ENCODE measurements at regions not wholly inside any gene's neighbourhood (a gene's known extent, or its start where the extent isn't known, plus 50 kb on each side); places are given as distances from the start of the nearest gene placed in this dataset.

- TF ChIP-seq CTCF (conservative IDR thresholded peaks at IDR 0.05; ENCODE audit: low read depth, low read length) (no peak), EZH2 (IDR thresholded peaks at IDR 0.05; ENCODE audit: borderline replicate concordance, low read depth, low read length, poor library complexity, severe bottlenecking) (no peak)
- Histone ChIP-seq H3K27ac (ENCODE audit: low read depth, low read length, poor library complexity, severe bottlenecking) (peak overlapping the region; percentile 95), H3K36me3 (ENCODE audit: insufficient read depth, low read length, poor library complexity, severe bottlenecking) (no peaks in the 10 kb centered on the region), H3K27me3 (replicated peaks; ENCODE audit: insufficient read depth, low read depth, low read length, poor library complexity) (no peaks in the 10 kb centered on the region), H3K4me3 (ENCODE audit: low read depth, low read length, poor library complexity, severe bottlenecking) (no peak overlapping the region), H3K9me3 (ENCODE audit: low read depth, low read length, poor library complexity, severe bottlenecking) (no peaks in the 10 kb centered on the region), H3K4me1 (ENCODE audit: insufficient read depth, low read length, poor library complexity, severe bottlenecking) (peaks cover 29% of the 10 kb centered on the region)
- CTCF ChIA-PET: interaction anchor here (1.1 kb wide), 1 partner anchor 21 kb away, joined by 5 read pairs; no protein-coding TSS in a partner anchor
- no TSS peak for BruUV-seq (replicated peaks)
- intact Hi-C loops (cut with micrococcal nuclease; ENCODE audit: unreplicated experiment): no loop called here
- DNase-seq (ENCODE audit: low spot score): peak; percentile 61
- POLR2A ChIA-PET (ENCODE audit: low non-redundant PET): interaction anchor here (0.5 kb wide), 1 partner anchor 21 kb away, joined by 4 read pairs; no protein-coding TSS in a partner anchor
Observed at GRCh38 chr6:169852504-169853195, 101.2 kb downstream of the ERMARD start.

GRCh38 chr6:169851641-169852503 is 100.5 kb downstream of the ERMARD start:
- peak overlapping the region; percentile 95 for H3K27ac ChIP-seq (ENCODE audit: low read depth, low read length, poor library complexity, severe bottlenecking)
- H3K9me3 ChIP-seq (ENCODE audit: low read depth, low read length, poor library complexity, severe bottlenecking): no peaks in the 10 kb centered on the region
- CTCF ChIA-PET: interaction anchor here (1.1 kb wide), 1 partner anchor 20 kb away, joined by 5 read pairs; no protein-coding TSS in a partner anchor
- TF ChIP-seq EZH2 (IDR thresholded peaks at IDR 0.05; ENCODE audit: borderline replicate concordance, low read depth, low read length, poor library complexity, severe bottlenecking): no peak
- TF ChIP-seq CTCF (conservative IDR thresholded peaks at IDR 0.05; ENCODE audit: low read depth, low read length): no peak
- H3K27me3 ChIP-seq (replicated peaks; ENCODE audit: insufficient read depth, low read depth, low read length, poor library complexity): no peaks in the 10 kb centered on the region
- no TSS peak for BruUV-seq (replicated peaks)
- POLR2A ChIA-PET (ENCODE audit: low non-redundant PET): interaction anchor here (0.5 kb wide), 1 partner anchor 20 kb away, joined by 4 read pairs; no protein-coding TSS in a partner anchor
- peaks cover 29% of the 10 kb centered on the region for H3K4me1 ChIP-seq (ENCODE audit: insufficient read depth, low read length, poor library complexity, severe bottlenecking)
- peak; percentile 98 for DNase-seq (ENCODE audit: low spot score)
- no peak overlapping the region for H3K4me3 ChIP-seq (ENCODE audit: low read depth, low read length, poor library complexity, severe bottlenecking)
- H3K36me3 ChIP-seq (ENCODE audit: insufficient read depth, low read length, poor library complexity, severe bottlenecking): no peaks in the 10 kb centered on the region
- intact Hi-C loops (cut with micrococcal nuclease; ENCODE audit: unreplicated experiment): loop anchor here (1.0 kb wide), 1 partner anchor 19 kb away; no protein-coding TSS in a partner anchor

GRCh38 chr6:169850746-169851145 is 99.3 kb downstream of the ERMARD start:
- H3K4me3 ChIP-seq (ENCODE audit: low read depth, low read length, poor library complexity, severe bottlenecking): no peak overlapping the region
- H3K4me1 ChIP-seq (ENCODE audit: insufficient read depth, low read length, poor library complexity, severe bottlenecking): peaks cover 29% of the 10 kb centered on the region
- H3K27ac ChIP-seq (ENCODE audit: low read depth, low read length, poor library complexity, severe bottlenecking): peak overlapping the region; percentile 95
- intact Hi-C loops (cut with micrococcal nuclease; ENCODE audit: unreplicated experiment): loop anchor here (1.0 kb wide), 1 partner anchor 17 kb away; no protein-coding TSS in a partner anchor
- no TSS peak for BruUV-seq (replicated peaks)
- TF ChIP-seq CTCF (conservative IDR thresholded peaks at IDR 0.05; ENCODE audit: low read depth, low read length) (no peak), EZH2 (IDR thresholded peaks at IDR 0.05; ENCODE audit: borderline replicate concordance, low read depth, low read length, poor library complexity, severe bottlenecking) (no peak)
- no peaks in the 10 kb centered on the region for H3K9me3 ChIP-seq (ENCODE audit: low read depth, low read length, poor library complexity, severe bottlenecking)
- DNase-seq (ENCODE audit: low spot score): no peak
- POLR2A ChIA-PET (ENCODE audit: low non-redundant PET): no interaction called here
- H3K27me3 ChIP-seq (replicated peaks; ENCODE audit: insufficient read depth, low read depth, low read length, poor library complexity): no peaks in the 10 kb centered on the region
- CTCF ChIA-PET: no interaction called here
- H3K36me3 ChIP-seq (ENCODE audit: insufficient read depth, low read length, poor library complexity, severe bottlenecking): no peaks in the 10 kb centered on the region
